ENCODE measurements at regions not wholly inside any gene's neighbourhood (a gene's known extent, or its start where the extent isn't known, plus 50 kb on each side); places are given as distances from the start of the nearest gene placed in this dataset.

GRCh38 chr12:24562771-24563431, 386.0 kb downstream of the BCAT1 start:
- WGBS, 2 donors, result 0 to 1% methylated on average over 21 to 43 of the region's 54 CpGs
- DNase-seq (peak; percentile 35 to 91), ATAC-seq (ENCODE audit: low FRiP score in 2 of 2) (peak in 1 of 2 donors; percentile 66)
- Histone ChIP-seq H3K27me3 (no peaks in the 10 kb centered on the region), H3K27ac (peak overlapping the region; percentile 57 to 92 (median 80)), H3K4me3 (peak overlapping the region; percentile 50 to 76 (median 62)), H3K36me3 (no peaks in the 10 kb centered on the region), H3K9me3 (no peaks in the 10 kb centered on the region), H3K4me1 (peaks cover 0 to 23% (median 14%) of the 10 kb centered on the region in 4 donors)
- TF ChIP-seq POLR2A (IDR thresholded peaks at IDR 0.05), result no peak
- no peak for TF ChIP-seq POLR2AphosphoS5 (IDR thresholded peaks at IDR 0.05)
- TF ChIP-seq, protein P1, sequence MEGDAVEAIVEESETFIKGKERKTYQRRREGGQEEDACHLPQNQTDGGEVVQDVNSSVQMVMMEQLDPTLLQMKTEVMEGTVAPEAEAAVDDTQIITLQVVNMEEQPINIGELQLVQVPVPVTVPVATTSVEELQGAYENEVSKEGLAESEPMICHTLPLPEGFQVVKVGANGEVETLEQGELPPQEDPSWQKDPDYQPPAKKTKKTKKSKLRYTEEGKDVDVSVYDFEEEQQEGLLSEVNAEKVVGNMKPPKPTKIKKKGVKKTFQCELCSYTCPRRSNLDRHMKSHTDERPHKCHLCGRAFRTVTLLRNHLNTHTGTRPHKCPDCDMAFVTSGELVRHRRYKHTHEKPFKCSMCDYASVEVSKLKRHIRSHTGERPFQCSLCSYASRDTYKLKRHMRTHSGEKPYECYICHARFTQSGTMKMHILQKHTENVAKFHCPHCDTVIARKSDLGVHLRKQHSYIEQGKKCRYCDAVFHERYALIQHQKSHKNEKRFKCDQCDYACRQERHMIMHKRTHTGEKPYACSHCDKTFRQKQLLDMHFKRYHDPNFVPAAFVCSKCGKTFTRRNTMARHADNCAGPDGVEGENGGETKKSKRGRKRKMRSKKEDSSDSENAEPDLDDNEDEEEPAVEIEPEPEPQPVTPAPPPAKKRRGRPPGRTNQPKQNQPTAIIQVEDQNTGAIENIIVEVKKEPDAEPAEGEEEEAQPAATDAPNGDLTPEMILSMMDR (IDR thresholded peaks at IDR 0.05), result no peak
- no peak for TF ChIP-seq EP300 (IDR thresholded peaks at IDR 0.05)

DNA sequence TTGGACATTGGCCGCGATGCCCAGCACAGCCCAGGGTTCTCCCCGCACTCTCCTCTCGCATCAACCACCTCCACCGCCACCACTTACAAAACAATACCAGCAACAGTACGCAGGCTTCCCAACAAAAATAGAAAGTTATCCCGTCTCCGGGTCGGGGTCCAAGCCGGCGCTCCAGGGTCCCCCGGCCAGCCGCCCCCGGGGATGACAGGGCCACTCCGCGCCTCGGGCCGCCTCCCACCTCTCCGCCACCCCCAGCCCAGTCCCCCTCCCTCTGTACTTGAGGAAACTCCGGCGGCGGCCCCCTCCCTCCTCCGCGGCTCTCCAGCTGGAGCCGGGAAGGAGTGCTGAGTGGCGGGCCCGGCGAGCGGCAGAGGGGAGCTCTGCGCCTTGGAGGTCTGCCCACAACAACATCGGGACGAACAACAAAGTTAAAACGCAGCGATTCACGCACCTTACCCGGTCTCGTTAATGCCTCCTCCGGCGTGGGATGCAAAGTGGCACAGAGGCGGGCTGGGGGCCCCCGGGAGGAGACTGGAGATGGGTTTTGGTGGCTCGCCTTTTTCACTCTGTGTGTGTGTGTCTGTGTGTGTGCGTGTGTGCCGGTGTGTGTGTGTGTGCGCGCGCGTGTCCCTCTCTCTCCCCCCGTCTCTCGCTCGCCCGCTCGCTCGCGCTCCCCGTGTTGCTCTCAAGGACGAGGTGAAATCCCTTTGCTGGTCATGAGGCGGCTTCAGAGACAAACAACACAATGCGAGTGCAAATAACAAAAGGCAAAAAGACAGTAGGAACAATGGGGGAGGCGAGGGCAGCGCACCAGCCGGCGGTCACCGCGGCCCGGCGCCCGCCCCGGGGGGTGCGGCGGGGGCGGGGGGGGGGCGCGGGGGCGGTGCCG, 386.8 kb downstream of the BCAT1 start:
- no peaks in the 10 kb centered on the region for H3K36me3 ChIP-seq

GRCh38 chr12:24561411-24561871, 387.5 kb downstream of the BCAT1 start:
- H3K4me1 ChIP-seq, result peaks cover 0 to 23% (median 14%) of the 10 kb centered on the region in 4 donors
- WGBS, 2 donors, result 1 to 3% methylated on average over 15 of the region's 15 CpGs
- peak overlapping the region; percentile 61 to 90 (median 69) for H3K4me3 ChIP-seq
- TF ChIP-seq POLR2A (IDR thresholded peaks at IDR 0.05) (no peak), POLR2AphosphoS5 (IDR thresholded peaks at IDR 0.05) (no peak), EP300 (IDR thresholded peaks at IDR 0.05) (no peak)
- TF ChIP-seq, protein P1 (IDR thresholded peaks at IDR 0.05), result no peak
- H3K27ac ChIP-seq, result peak overlapping the region; percentile 76 to 92 (median 84)
- no peaks in the 10 kb centered on the region for H3K27me3 ChIP-seq
- H3K9me3 ChIP-seq, result no peaks in the 10 kb centered on the region
- no peaks in the 10 kb centered on the region for H3K36me3 ChIP-seq
- peak in 1 of 2 donors; percentile 63 for ATAC-seq (ENCODE audit: low FRiP score in 2 of 2)
- DNase-seq, result no peak

More for the DNA sequence above, 386.8 kb downstream of the BCAT1 start:
- Histone ChIP-seq H3K4me3 (peak overlapping the region; percentile 61 to 90 (median 69)), H3K4me1 (peaks cover 0 to 23% (median 14%) of the 10 kb centered on the region in 4 donors), H3K27ac (peak overlapping the region; percentile 76 to 92 (median 84)), H3K27me3 (no peaks in the 10 kb centered on the region), H3K9me3 (no peaks in the 10 kb centered on the region)
- DNase-seq (peak; percentile 67 to 91), ATAC-seq (ENCODE audit: low FRiP score in 2 of 2) (peak; percentile 85 to 89)
- 0% methylated on average over 37 to 69 of the region's 76 CpGs for WGBS, 2 donors
- peak in 2 of 4 donors; percentile 27 to 52 for TF ChIP-seq POLR2A (IDR thresholded peaks at IDR 0.05)
- TF ChIP-seq, protein P1 (IDR thresholded peaks at IDR 0.05), result no peak
- TF ChIP-seq EP300 (IDR thresholded peaks at IDR 0.05), result no peak
- peak in 1 of 2 donors; percentile 45 for TF ChIP-seq POLR2AphosphoS5 (IDR thresholded peaks at IDR 0.05)

DNA sequence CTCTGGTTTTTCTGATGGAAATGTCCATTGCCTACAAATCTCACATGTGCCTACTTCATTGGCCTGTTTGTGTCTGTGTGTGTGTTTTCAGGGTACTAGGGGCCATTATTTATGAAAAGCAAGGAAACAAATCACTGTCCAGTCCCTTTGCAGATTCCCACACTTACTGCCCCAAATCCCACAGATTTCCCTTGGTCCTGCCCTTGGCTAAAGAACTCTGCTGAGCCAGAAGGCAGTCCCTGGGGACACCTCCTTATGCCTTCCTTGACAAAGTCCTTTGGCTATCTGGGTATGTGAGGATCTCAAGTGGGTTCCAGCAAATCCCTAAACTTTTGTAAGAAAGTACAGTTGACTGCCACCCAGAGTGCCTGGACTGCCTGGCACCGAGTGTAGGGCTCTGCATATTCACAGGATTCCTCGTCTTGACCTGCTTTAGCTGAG, 388.1 kb downstream of the BCAT1 start:
- Histone ChIP-seq H3K27ac (peak overlapping the region; percentile 76 to 92 (median 84)), H3K4me1 (peaks cover 0 to 23% (median 14%) of the 10 kb centered on the region in 4 donors), H3K36me3 (no peaks in the 10 kb centered on the region), H3K9me3 (no peaks in the 10 kb centered on the region), H3K4me3 (peak overlapping the region; percentile 61 to 90 (median 69)), H3K27me3 (no peaks in the 10 kb centered on the region)
- 10 to 12% methylated on average over 2 of the region's 2 CpGs for WGBS, 2 donors
- ATAC-seq (ENCODE audit: low FRiP score in 2 of 2) (peak in 1 of 2 donors; percentile 31), DNase-seq (no peak)
- TF ChIP-seq POLR2AphosphoS5 (IDR thresholded peaks at IDR 0.05) (no peak), POLR2A (IDR thresholded peaks at IDR 0.05) (no peak), EP300 (IDR thresholded peaks at IDR 0.05) (no peak)
- TF ChIP-seq, protein P1 (IDR thresholded peaks at IDR 0.05), result no peak

Data from upper lobe of left lung (tissue), 6 donors.